Testis (tissue), 2 donors: ENCODE measurements at regions not wholly inside any gene's neighbourhood (a gene's known extent, or its start where the extent isn't known, plus 50 kb on each side); places are given as distances from the start of the nearest gene placed in this dataset.

ENCODE experiments used
- DNase-seq: peaks from one replicate; pipeline ENCODE4 v3.0.0-alpha.2; 2019
- H3K27ac ChIP-seq, 2 donors: fragments of 200-600 bp; sonication (generic); one replicate each; pipeline ENCODE4 v1.5.1; 2019
- H3K27me3 ChIP-seq: fragments of 200-600 bp; sonication (generic); one replicate; pipeline ENCODE4 v1.5.1; 2019
- H3K36me3 ChIP-seq: fragments of 200-600 bp; sonication (generic); one replicate; pipeline ENCODE4 v1.5.1; 2017; ENCODE audit warnings: low read depth; ENCODE audit errors: missing control alignments
- H3K4me1 ChIP-seq: fragments of 200-600 bp; sonication (generic); one replicate; pipeline ENCODE4 v1.5.1; 2019
- H3K4me3 ChIP-seq, 2 donors: fragments of 200-600 bp; sonication (generic); one replicate each; pipeline ENCODE4 v1.5.1; 2017 to 2019
- H3K9me3 ChIP-seq: fragments of 200-600 bp; sonication (generic); one replicate; pipeline ENCODE4 v1.5.1; 2017
- POLR2A ChIP-seq: fragments of 450-650 bp; IDR thresholded peaks from one replicate; pipeline ENCODE4 v1.6.1; 2017; ENCODE audit warnings: antibody characterized with exemption, mild to moderate bottlenecking, moderate library complexity
- WGBS, 2 donors: methylation state at CpG; one replicate each; pipeline ENCODE4 v1.1.5; 2018; 5-methylcytosine and 5-hydroxymethylcytosine counted together
- intact Hi-C: fragments of 100-400 bp; cut with DNase I; formaldehyde crosslinking; loops from one replicate; pipeline ENCODE4 v1.15.1; 2023; ENCODE audit warnings: low total_unique reads
- TF ChIP-seq, protein P1 (sequence below), 3 experiments: fragments of 450-650 bp in 2 of 3; fragments of 200-600 bp in 1 of 3; sonication (generic) in 1 of 3; IDR thresholded peaks; one replicate each; pipeline ENCODE4 v1.5.1; 2016 to 2019; ENCODE audit warnings: antibody characterized with exemption in 3 of 3, mild to moderate bottlenecking in 2 of 3, moderate library complexity in 1 of 3

GRCh38 chr1:227395426-227396028 is 77.2 kb upstream of the CDC42BPA start:
- TF ChIP-seq POLR2A = no peak
- TF ChIP-seq, protein P1, sequence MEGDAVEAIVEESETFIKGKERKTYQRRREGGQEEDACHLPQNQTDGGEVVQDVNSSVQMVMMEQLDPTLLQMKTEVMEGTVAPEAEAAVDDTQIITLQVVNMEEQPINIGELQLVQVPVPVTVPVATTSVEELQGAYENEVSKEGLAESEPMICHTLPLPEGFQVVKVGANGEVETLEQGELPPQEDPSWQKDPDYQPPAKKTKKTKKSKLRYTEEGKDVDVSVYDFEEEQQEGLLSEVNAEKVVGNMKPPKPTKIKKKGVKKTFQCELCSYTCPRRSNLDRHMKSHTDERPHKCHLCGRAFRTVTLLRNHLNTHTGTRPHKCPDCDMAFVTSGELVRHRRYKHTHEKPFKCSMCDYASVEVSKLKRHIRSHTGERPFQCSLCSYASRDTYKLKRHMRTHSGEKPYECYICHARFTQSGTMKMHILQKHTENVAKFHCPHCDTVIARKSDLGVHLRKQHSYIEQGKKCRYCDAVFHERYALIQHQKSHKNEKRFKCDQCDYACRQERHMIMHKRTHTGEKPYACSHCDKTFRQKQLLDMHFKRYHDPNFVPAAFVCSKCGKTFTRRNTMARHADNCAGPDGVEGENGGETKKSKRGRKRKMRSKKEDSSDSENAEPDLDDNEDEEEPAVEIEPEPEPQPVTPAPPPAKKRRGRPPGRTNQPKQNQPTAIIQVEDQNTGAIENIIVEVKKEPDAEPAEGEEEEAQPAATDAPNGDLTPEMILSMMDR (IDR thresholded peaks at IDR 0.05) = no peak
- H3K4me3 ChIP-seq = no peak overlapping the region
- intact Hi-C loops = no loop called here
- WGBS, 2 donors = 34 to 60% methylated on average over 2 of the region's 2 CpGs
- H3K27me3 ChIP-seq = no peaks in the 10 kb centered on the region
- no peaks in the 10 kb centered on the region for H3K36me3 ChIP-seq
- no peak overlapping the region for H3K27ac ChIP-seq
- DNase-seq = no peak
- H3K9me3 ChIP-seq = no peaks in the 10 kb centered on the region
- H3K4me1 ChIP-seq = no peaks in the 10 kb centered on the region

DNA sequence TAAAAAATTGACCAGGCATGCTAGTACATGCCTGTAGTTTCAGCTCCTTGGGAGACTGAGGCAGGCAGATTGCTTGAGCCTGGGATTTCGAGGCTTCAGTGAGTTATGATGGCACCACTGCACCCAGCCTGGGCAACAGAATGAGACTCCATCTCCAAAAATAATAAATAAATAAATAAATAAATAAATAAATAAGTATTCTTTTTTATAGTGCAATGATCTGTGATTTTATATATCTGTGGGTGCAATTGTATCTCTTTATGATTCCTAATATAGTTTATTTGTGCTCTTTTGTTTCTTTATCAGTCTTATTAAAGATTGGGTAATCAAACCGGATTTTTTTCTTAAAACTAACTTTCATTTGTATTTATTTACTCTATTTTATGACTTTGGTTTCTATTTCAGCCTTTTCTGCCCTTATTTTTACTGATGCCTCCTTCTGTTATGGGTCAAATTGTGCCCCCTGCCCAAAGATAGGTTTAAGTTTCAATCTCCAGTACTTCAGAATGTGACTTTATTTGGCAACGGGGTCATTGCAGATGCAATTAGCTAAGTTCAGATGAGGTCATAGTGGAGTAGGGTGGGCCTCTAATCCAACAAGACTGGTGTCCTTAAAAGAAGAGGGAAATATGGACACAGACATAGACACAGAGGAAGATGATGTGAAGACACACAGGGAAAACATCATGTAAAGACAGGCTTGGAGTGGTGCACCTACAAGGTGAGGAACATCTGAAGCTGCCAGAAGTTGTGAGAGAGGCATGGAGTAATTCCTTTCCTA is 74.9 kb upstream of the CDC42BPA start:
- H3K4me1 ChIP-seq = no peaks in the 10 kb centered on the region
- no peak overlapping the region for H3K27ac ChIP-seq
- 31 to 89% methylated on average over 3 of the region's 3 CpGs for WGBS, 2 donors
- DNase-seq = no peak
- intact Hi-C loops = no loop called here
- H3K4me3 ChIP-seq = no peak overlapping the region
- no peaks in the 10 kb centered on the region for H3K27me3 ChIP-seq
- no peak for TF ChIP-seq POLR2A
- TF ChIP-seq, protein P1 (IDR thresholded peaks at IDR 0.05) = no peak
- H3K9me3 ChIP-seq = no peaks in the 10 kb centered on the region
- no peaks in the 10 kb centered on the region for H3K36me3 ChIP-seq

- TF ChIP-seq, protein P1 (IDR thresholded peaks at IDR 0.05) = no peak
- no peak for TF ChIP-seq POLR2A
- H3K9me3 ChIP-seq = no peaks in the 10 kb centered on the region
- no peaks in the 10 kb centered on the region for H3K36me3 ChIP-seq
- no peak overlapping the region for H3K27ac ChIP-seq
- intact Hi-C loops = no loop called here
- 78 to 81% methylated on average over 4 of the region's 4 CpGs for WGBS, 2 donors
- H3K27me3 ChIP-seq = no peaks in the 10 kb centered on the region
- DNase-seq = no peak
- no peaks in the 10 kb centered on the region for H3K4me1 ChIP-seq
- no peak overlapping the region for H3K4me3 ChIP-seq
Observed at GRCh38 chr1:227391879-227392278, 73.6 kb upstream of the CDC42BPA start.

- no peak overlapping the region for H3K27ac ChIP-seq
- H3K9me3 ChIP-seq = no peaks in the 10 kb centered on the region
- intact Hi-C loops = no loop called here
- H3K4me1 ChIP-seq = no peaks in the 10 kb centered on the region
- H3K36me3 ChIP-seq = no peaks in the 10 kb centered on the region
- H3K4me3 ChIP-seq = no peak overlapping the region
- no peak for DNase-seq
- no peaks in the 10 kb centered on the region for H3K27me3 ChIP-seq
- WGBS, 2 donors = 87 to 89% methylated on average over 4 of the region's 4 CpGs
- TF ChIP-seq POLR2A = no peak
Observed at GRCh38 chr1:227391211-227391610, 72.9 kb upstream of the CDC42BPA start.

GRCh38 chr1:227390525-227390924 is 72.2 kb upstream of the CDC42BPA start:
- H3K27me3 ChIP-seq = no peaks in the 10 kb centered on the region
- H3K27ac ChIP-seq = no peak overlapping the region
- H3K4me1 ChIP-seq = no peaks in the 10 kb centered on the region
- H3K4me3 ChIP-seq = no peak overlapping the region
- intact Hi-C loops = no loop called here
- no peak for DNase-seq
- no peaks in the 10 kb centered on the region for H3K9me3 ChIP-seq
- 83 to 85% methylated on average over 2 of the region's 2 CpGs for WGBS, 2 donors
- H3K36me3 ChIP-seq = no peaks in the 10 kb centered on the region
- TF ChIP-seq, protein P1 (IDR thresholded peaks at IDR 0.05) = no peak
- TF ChIP-seq POLR2A = no peak
